HG02938 (cell line): ENCODE measurements at regions not wholly inside any gene's neighbourhood (a gene's known extent, or its start where the extent isn't known, plus 50 kb on each side); places are given as distances from the start of the nearest gene placed in this dataset.
A peak's percentile ranks its signal among the peaks of the same experiment; 100 is the strongest.
"Not testable (repeated sequence)": the region's sequence is repeated elsewhere in the genome, so short reads cannot be mapped to it uniquely, and the experiment has no call there.

ENCODE experiments used
- ATAC-seq: cut with Tn5 transposase; IDR thresholded peaks from one replicate; pipeline ENCODE4 v1.9.1; 2021; ENCODE audit warnings: mild to moderate bottlenecking, moderate library complexity; ENCODE audit not compliant: unreplicated experiment

- no peak for ATAC-seq
These were observed 677.1 kb downstream of the DTWD2 start for GRCh38 chr5:118311103-118311819.

- ATAC-seq, result no peak
These were observed 677.9 kb downstream of the DTWD2 start for GRCh38 chr5:118310401-118310800.

- ATAC-seq, result no peak
These were observed 685.1 kb downstream of the DTWD2 start for GRCh38 chr5:118303296-118303695.

GRCh38 chr5:118302786-118303185 lies 685.6 kb downstream of the DTWD2 start:
- no peak for ATAC-seq

GRCh38 chr5:118301696-118302095 lies 686.7 kb downstream of the DTWD2 start:
- no peak for ATAC-seq

- ATAC-seq, result no peak
These were observed 693.3 kb downstream of the DTWD2 start for GRCh38 chr5:118295045-118295444.

GRCh38 chr5:118293378-118293777 lies 695.0 kb downstream of the DTWD2 start:
- ATAC-seq, result no peak

- no peak for ATAC-seq
These were observed 698.1 kb downstream of the DTWD2 start for GRCh38 chr5:118290204-118290603.

- not testable (repeated sequence) for ATAC-seq
These were observed 704.1 kb downstream of the DTWD2 start for GRCh38 chr5:118284230-118284629.

- ATAC-seq, result not testable (repeated sequence)
These were observed 705.8 kb downstream of the DTWD2 start for GRCh38 chr5:118282480-118283038.

GRCh38 chr5:118279540-118280294 lies 708.6 kb downstream of the DTWD2 start:
- ATAC-seq, result no peak

- ATAC-seq, result no peak
These were observed 717.8 kb downstream of the DTWD2 start for GRCh38 chr5:118270526-118270925.

GRCh38 chr5:118258223-118258622 lies 730.1 kb downstream of the DTWD2 start:
- no peak for ATAC-seq

GRCh38 chr5:118257066-118257465 lies 731.3 kb downstream of the DTWD2 start:
- ATAC-seq, result no peak

- ATAC-seq, result no peak
These were observed 734.9 kb downstream of the DTWD2 start for GRCh38 chr5:118253225-118254061.

- ATAC-seq, result no peak
These were observed 739.0 kb downstream of the DTWD2 start for GRCh38 chr5:118249386-118249785.

GRCh38 chr5:118247458-118247857 lies 740.9 kb downstream of the DTWD2 start:
- ATAC-seq, result no peak

- ATAC-seq, result no peak
These were observed 744.7 kb downstream of the DTWD2 start for GRCh38 chr5:118243613-118244012.

- no peak for ATAC-seq
These were observed 745.3 kb downstream of the DTWD2 start for GRCh38 chr5:118243068-118243467.

GRCh38 chr5:118236108-118236849 lies 752.1 kb downstream of the DTWD2 start:
- peak; percentile 60 for ATAC-seq
